Astrocyte (in vitro differentiated cells and primary cell): ENCODE measurements at regions not wholly inside any gene's neighbourhood (a gene's known extent, or its start where the extent isn't known, plus 50 kb on each side); places are given as distances from the start of the nearest gene placed in this dataset.

ENCODE experiments used
- DNase-seq: peaks from one replicate; pipeline ENCODE4 v3.0.0-alpha.2; 2010; ENCODE audit warnings: low read depth
- FAIRE-seq: peaks from 2 replicates; lab custom pipeline; 2011; peaks lifted over from hg19 to GRCh38; lab: Jason Lieb, UNC
- H2AFZ ChIP-seq: 2 replicates; pipeline ENCODE4 v1.6.0; 2012; ENCODE audit warnings: low read depth, low read length, inconsistent platforms
- H3K27ac ChIP-seq: 2 replicates; pipeline ENCODE4 v1.5.1; 2011; ENCODE audit warnings: low read depth, low read length, inconsistent platforms
- H3K27me3 ChIP-seq: 2 replicates; pipeline ENCODE4 v1.6.0; 2011; ENCODE audit warnings: low read length, inconsistent platforms; ENCODE audit not compliant: insufficient read depth
- H3K36me3 ChIP-seq: 2 replicates; pipeline ENCODE4 v1.5.1; 2011; ENCODE audit warnings: low read length, inconsistent platforms; ENCODE audit not compliant: insufficient read depth
- H3K4me1 ChIP-seq: 2 replicates; pipeline ENCODE4 v1.5.1; 2011; ENCODE audit warnings: low read length, inconsistent platforms; ENCODE audit not compliant: insufficient read depth
- H3K4me2 ChIP-seq: 2 replicates; pipeline ENCODE4 v1.6.0; 2012; ENCODE audit warnings: low read length, inconsistent platforms
- H3K4me3 ChIP-seq: 2 replicates; pipeline ENCODE4 v1.5.1; 2011; ENCODE audit warnings: low read depth, mild to moderate bottlenecking, low read length, inconsistent platforms; ENCODE audit not compliant: insufficient read depth
- H3K79me2 ChIP-seq: 2 replicates; pipeline ENCODE4 v1.6.0; 2012; ENCODE audit warnings: mild to moderate bottlenecking, low read length, inconsistent platforms; ENCODE audit not compliant: insufficient read depth
- H3K9ac ChIP-seq: 2 replicates; pipeline ENCODE4 v1.6.0; 2012; ENCODE audit warnings: mild to moderate bottlenecking, low read length, inconsistent platforms
- H3K9me3 ChIP-seq: 2 replicates; pipeline ENCODE4 v1.5.1; 2012; ENCODE audit warnings: low read depth, mild to moderate bottlenecking, low read length, inconsistent platforms; ENCODE audit not compliant: insufficient read depth
- H4K20me1 ChIP-seq: 2 replicates; pipeline ENCODE4 v1.6.0; 2012; ENCODE audit warnings: low read length, inconsistent platforms; ENCODE audit not compliant: insufficient read depth
- H3K27ac Mint-ChIP-seq: one replicate; pipeline ENCODE4 v1.8.0; 2021; ENCODE audit warnings: mild to moderate bottlenecking, mixed read lengths; ENCODE audit not compliant: unreplicated experiment
- H3K27me3 Mint-ChIP-seq: one replicate; pipeline ENCODE4 v1.8.0; 2021; ENCODE audit warnings: low read depth, mixed read lengths; ENCODE audit not compliant: unreplicated experiment
- H3K36me3 Mint-ChIP-seq: one replicate; pipeline ENCODE4 v1.8.0; 2021; ENCODE audit warnings: low read depth, mixed read lengths; ENCODE audit not compliant: unreplicated experiment
- H3K4me1 Mint-ChIP-seq: one replicate; pipeline ENCODE4 v1.8.0; 2021; ENCODE audit warnings: low read depth, mixed read lengths; ENCODE audit not compliant: unreplicated experiment
- H3K4me3 Mint-ChIP-seq: one replicate; pipeline ENCODE4 v1.8.0; 2021; ENCODE audit warnings: mild to moderate bottlenecking, moderate library complexity, mixed read lengths; ENCODE audit not compliant: unreplicated experiment
- H3K9me3 Mint-ChIP-seq: one replicate; pipeline ENCODE4 v1.8.0; 2021; ENCODE audit warnings: mild to moderate bottlenecking, mixed read lengths; ENCODE audit not compliant: unreplicated experiment
- EZH2 ChIP-seq: IDR thresholded peaks from 2 replicates; pipeline ENCODE4 v1.6.1; 2012; ENCODE audit warnings: mild to moderate bottlenecking, low read length, inconsistent platforms; ENCODE audit not compliant: insufficient read depth
- TF ChIP-seq, protein P1 (sequence below): IDR thresholded peaks from 2 replicates; pipeline ENCODE4 v1.5.1; 2011; ENCODE audit warnings: low read depth, mild to moderate bottlenecking, inconsistent platforms, low read length, moderate library complexity; ENCODE audit not compliant: insufficient read depth

DNA sequence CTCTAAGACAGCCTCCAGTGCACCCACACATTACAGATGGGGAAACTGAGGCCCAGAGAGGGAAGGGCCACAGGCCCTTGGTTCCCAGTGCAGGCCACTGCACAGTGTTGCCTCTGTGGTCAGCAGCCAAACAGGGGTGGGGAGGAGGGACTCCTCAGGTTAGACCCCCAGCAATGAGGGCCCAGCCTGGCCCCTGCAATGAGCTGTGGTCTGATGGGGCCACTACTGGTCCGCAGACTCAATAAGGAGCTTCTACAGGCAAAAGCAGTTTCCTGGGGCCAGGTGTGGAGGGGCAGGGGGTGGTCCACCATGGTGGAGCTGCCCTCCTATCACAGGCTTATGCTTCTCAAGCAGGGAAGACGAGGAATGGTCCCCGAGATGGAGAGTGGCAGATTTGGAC, 87.6 kb downstream of the HS1BP3 start:
- H3K36me3 Mint-ChIP-seq = no peaks in the 10 kb centered on the region
- Histone ChIP-seq H2AFZ (no peak overlapping the region), H3K9me3 (no peaks in the 10 kb centered on the region), H3K4me1 (peaks cover 41% of the 10 kb centered on the region), H3K79me2 (no peaks in the 10 kb centered on the region), H3K27ac (no peak overlapping the region), H3K36me3 (no peaks in the 10 kb centered on the region), H3K4me2 (peak overlapping the region; percentile 7), H3K9ac (no peak overlapping the region), H4K20me1 (no peaks in the 10 kb centered on the region), H3K4me3 (no peak overlapping the region), H3K27me3 (no peaks in the 10 kb centered on the region)
- H3K4me3 Mint-ChIP-seq = no peak overlapping the region
- peaks cover 2% of the 10 kb centered on the region for H3K27me3 Mint-ChIP-seq
- DNase-seq = no peak
- TF ChIP-seq, protein P1, sequence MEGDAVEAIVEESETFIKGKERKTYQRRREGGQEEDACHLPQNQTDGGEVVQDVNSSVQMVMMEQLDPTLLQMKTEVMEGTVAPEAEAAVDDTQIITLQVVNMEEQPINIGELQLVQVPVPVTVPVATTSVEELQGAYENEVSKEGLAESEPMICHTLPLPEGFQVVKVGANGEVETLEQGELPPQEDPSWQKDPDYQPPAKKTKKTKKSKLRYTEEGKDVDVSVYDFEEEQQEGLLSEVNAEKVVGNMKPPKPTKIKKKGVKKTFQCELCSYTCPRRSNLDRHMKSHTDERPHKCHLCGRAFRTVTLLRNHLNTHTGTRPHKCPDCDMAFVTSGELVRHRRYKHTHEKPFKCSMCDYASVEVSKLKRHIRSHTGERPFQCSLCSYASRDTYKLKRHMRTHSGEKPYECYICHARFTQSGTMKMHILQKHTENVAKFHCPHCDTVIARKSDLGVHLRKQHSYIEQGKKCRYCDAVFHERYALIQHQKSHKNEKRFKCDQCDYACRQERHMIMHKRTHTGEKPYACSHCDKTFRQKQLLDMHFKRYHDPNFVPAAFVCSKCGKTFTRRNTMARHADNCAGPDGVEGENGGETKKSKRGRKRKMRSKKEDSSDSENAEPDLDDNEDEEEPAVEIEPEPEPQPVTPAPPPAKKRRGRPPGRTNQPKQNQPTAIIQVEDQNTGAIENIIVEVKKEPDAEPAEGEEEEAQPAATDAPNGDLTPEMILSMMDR = no peak
- no peak for TF ChIP-seq EZH2
- H3K27ac Mint-ChIP-seq = no peak overlapping the region
- H3K9me3 Mint-ChIP-seq = no peaks in the 10 kb centered on the region
- H3K4me1 Mint-ChIP-seq = peaks cover 44% of the 10 kb centered on the region
- no peak for FAIRE-seq

DNA sequence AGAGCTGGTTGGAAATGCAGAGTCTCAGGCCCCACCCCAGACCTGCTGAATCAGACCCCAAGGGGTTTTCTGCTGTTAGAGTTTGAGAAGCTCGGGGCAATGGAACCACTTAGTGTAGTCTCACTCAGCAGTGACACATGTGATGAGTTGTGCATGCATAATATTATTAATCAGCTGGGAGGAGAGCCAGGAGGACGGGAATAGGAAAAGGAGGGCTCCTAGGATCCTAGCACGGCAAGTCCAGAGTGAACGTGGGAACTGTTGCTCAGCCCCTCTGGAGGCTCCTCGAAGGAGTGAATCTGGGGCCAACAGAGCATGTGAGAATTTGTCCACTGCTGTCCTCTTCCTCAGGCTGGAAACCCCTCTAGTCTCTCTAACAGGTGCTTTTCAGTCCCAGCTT, 87.1 kb downstream of the HS1BP3 start:
- Histone ChIP-seq H3K79me2 (no peaks in the 10 kb centered on the region), H3K9ac (no peak overlapping the region), H3K27ac (no peak overlapping the region), H2AFZ (no peak overlapping the region), H3K36me3 (no peaks in the 10 kb centered on the region), H3K4me2 (peak overlapping the region; percentile 14), H3K4me3 (no peak overlapping the region), H3K27me3 (no peaks in the 10 kb centered on the region), H4K20me1 (no peaks in the 10 kb centered on the region), H3K4me1 (peaks cover 42% of the 10 kb centered on the region), H3K9me3 (no peaks in the 10 kb centered on the region)
- H3K4me1 Mint-ChIP-seq = peaks cover 47% of the 10 kb centered on the region
- H3K9me3 Mint-ChIP-seq = no peaks in the 10 kb centered on the region
- no peak overlapping the region for H3K4me3 Mint-ChIP-seq
- peak; percentile 67 for DNase-seq
- peaks cover 2% of the 10 kb centered on the region for H3K27me3 Mint-ChIP-seq
- no peak overlapping the region for H3K27ac Mint-ChIP-seq
- TF ChIP-seq, protein P1 = no peak
- TF ChIP-seq EZH2 = no peak
- H3K36me3 Mint-ChIP-seq = no peaks in the 10 kb centered on the region
- FAIRE-seq = no peak

DNA sequence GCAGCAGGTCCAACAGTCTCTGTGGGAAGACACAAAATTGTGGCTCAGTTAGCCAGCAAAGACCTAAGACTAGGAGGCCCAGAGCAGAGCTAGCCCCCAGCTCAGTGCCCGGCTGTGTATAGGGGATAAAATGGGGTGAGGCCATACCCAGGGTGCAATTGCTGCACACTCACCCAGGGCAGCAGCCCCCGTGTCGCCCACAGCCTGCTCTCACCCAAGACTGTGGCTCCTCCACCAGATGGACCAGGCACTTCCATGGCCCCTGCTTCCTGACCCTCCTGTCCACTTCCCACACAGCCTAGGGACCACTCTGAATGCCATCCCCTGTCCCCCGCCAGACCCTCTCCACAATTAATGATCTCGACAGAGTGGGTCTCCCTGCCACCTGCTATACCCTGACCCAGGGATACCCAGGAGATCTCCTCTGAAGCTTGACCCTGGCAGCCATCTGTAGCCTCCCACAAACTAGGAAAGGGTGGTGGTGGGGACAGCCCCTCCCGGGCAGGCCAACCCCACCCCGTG, 85.7 kb downstream of the HS1BP3 start:
- Mint-ChIP-seq H3K4me3 (no peak overlapping the region), H3K27me3 (no peaks in the 10 kb centered on the region), H3K9me3 (no peaks in the 10 kb centered on the region), H3K4me1 (peaks cover 51% of the 10 kb centered on the region), H3K27ac (no peak overlapping the region), H3K36me3 (no peaks in the 10 kb centered on the region)
- no peak overlapping the region for H3K9ac ChIP-seq
- no peaks in the 10 kb centered on the region for H3K27me3 ChIP-seq
- no peak overlapping the region for H3K27ac ChIP-seq
- TF ChIP-seq, protein P1 = no peak
- TF ChIP-seq EZH2 = no peak
- H3K79me2 ChIP-seq = no peaks in the 10 kb centered on the region
- no peak for FAIRE-seq
- H3K4me3 ChIP-seq = no peak overlapping the region
- peaks cover 47% of the 10 kb centered on the region for H3K4me1 ChIP-seq
- DNase-seq = no peak
- H2AFZ ChIP-seq = no peak overlapping the region
- no peaks in the 10 kb centered on the region for H4K20me1 ChIP-seq
- H3K4me2 ChIP-seq = no peak overlapping the region
- no peaks in the 10 kb centered on the region for H3K9me3 ChIP-seq
- H3K36me3 ChIP-seq = no peaks in the 10 kb centered on the region
